Activated CD4-positive, alpha-beta T cell treated with anti-CD3 and anti-CD28 coated beads, Interleukin-10, Interleukin-2, amounts not matched to agents 100 ng/mL and 50 ng/mL, durations not matched to agents 16 hours and 8 hours (primary cell): ENCODE measurements at regions not wholly inside any gene's neighbourhood (a gene's known extent, or its start where the extent isn't known, plus 50 kb on each side); places are given as distances from the start of the nearest gene placed in this dataset.
"Not testable (repeated sequence)": the region's sequence is repeated elsewhere in the genome, so short reads cannot be mapped to it uniquely, and the experiment has no call there.

ENCODE experiments used
- DNase-seq: peaks from one replicate; pipeline ENCODE4 v3.0.0-alpha.2; 2020

DNA sequence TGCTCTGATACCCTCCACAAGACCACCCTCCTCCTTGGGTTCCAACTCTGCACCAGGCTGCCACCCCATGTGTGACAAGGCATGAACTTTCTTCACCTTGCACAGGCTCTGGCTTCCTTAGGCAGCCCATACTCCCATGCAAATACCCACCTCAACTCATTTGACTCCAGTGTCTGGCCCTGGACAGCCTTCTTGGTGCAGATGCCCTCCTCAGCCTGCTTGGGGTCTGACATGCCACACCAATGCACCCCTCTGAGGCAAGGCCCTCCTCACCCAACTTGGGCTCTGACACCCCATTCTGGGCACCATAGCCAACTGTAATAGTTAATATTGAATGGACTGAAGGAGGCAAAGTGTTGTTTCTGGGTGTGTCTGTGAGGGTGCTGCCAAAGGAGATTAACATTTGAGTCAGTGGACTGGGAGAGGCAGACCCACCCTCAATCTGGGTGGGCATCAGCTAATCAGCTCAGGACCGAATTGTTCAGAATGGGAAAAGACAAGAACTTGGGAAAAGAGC is 115.0 kb upstream of the EPB41L4A start:
- no peak for DNase-seq

DNA sequence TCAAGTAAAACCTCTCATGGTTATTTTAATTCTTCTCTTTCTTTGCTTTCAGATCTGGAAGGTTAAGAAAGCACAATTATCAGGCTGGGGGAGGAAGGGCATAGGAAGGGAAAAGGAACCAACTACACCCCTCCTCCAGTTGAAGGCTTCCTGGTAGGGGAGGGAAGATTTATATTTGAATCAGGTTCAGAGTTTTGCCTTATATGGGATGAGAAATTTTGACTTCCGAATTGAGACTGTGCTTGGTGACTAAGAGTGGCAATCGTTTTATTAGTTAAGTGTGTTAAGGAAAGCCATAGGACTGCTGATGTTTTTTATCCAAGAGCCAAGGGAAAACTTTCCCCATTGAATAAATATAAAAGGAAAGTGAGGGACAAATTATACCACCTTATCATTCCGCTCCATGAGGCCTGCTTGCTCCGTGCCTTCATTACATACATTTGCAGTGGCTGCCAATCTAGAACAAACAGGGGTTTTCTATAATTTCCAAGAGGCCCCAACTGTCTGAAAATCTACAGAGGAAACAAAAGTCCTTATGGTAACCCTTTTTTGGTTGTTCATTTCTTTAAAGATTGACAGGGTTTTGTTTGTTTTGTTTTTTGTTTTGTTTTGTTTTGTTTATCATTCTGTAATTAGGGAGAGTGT is 115.7 kb upstream of the EPB41L4A start:
- DNase-seq: no peak

DNA sequence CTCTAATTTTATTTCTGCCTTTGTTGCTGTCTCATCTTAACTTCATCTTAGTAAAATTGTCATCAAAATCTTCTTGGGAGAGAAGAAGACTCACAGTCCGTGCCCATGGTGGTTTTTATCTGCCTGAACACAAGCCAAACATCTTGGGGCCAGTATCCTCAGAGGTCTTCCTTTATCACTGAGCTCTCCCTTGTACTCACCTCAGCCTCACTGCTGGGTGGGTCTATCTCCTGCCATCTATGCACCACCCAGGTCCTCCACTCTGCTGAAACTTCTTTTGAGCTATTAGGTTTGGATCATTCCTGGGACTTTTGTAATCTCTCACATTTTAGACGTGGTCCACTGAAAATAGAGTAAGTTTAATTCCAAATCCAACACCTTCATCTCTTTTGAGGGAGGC is 116.3 kb upstream of the EPB41L4A start:
- no peak for DNase-seq

DNA sequence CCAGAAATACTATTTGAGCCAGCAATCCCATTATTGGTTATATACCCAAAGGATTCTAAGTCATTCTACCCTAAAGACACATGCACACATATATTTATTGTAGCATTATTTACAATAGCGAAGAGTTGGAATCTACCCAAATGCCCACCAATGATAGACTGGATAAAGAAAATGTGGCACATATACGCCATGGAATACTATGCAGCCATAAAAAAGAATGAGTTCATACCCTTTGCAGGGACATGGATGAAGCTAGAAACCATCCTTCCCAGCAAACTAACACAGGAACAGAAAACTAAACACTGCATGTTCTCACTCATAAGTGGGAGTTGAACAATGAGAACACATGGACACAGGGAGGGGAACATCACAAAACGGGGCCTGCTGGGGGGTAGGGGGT is 125.5 kb upstream of the EPB41L4A start:
- not testable (repeated sequence) for DNase-seq

DNA sequence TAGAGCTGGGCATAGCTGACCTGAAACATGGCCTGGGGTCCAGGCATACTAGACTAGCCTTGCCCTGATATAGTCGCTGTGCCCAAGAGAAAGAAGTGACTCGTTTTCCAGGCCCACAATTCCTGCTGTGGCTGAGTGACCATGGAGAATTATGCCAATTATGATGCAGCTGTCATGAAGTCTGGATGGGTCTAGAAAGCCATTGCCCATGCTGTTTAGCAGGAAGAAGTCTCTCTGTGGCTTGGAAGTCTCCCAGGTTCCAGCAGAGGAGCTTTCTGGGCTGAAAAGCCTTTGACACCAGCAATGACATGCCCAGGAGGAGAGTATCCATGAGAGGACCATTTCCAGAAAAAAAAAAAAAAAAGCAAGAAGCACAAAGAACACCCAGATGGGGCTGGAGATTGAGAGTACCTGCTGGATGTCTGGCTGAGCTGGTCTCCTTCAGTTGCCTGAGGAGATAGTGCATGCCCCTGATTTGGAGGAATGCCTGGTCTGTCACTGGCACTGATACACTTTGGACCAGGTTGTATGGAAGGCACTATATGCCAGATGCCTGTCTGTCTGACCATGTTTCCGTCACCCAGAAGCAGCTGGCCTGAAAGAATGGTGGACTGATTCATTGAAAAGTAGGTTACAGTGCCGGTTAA is 128.0 kb upstream of the EPB41L4A start:
- no peak for DNase-seq

DNA sequence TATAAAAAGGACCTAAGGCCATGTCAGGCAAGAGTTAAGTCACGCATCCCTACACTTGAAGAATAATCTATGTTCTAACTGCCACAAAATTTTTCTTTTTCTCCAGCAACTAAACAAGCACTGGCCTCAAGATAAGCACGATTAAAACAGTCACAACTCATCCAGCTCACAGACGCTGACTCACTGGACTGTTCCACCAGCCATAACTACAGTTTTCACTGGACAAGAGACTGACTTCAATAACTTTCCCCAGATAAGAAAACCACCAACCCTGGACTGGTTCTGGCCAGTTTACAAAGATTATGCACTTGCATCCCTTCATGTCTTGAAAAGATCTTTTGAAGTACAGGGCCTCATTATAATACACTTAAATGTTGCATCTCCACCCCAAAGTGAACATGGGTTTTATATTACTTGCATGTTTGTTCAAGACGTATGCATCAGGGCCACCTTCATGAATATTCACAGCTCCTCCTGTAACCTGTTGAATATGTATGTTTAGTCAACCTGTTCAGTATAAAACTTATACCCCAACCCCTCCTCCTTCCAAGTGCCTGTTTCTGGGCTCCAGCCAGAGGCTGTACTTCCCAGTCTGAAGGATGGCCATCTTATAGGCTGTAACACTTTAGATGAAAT is 129.3 kb upstream of the EPB41L4A start:
- peak; percentile 17 for DNase-seq

DNA sequence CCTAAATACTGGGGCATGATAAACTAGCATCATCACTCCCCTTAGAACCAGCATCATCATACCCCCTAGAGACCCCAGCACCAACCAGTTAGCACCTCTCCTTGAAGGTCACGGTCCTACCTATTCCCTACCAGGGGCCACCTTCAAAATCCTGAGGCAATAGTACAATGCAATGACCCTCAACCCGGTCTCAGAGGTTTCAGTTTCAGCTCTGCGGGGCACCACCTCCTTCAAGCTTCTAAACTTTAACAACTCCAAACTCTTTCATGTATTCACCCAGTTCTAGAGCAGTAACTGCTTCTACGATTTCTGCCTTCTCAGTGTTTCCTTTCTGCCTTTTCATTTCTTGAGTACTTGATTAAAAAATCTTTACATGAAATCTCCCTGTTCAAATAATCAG is 130.1 kb upstream of the EPB41L4A start:
- no peak for DNase-seq

DNA sequence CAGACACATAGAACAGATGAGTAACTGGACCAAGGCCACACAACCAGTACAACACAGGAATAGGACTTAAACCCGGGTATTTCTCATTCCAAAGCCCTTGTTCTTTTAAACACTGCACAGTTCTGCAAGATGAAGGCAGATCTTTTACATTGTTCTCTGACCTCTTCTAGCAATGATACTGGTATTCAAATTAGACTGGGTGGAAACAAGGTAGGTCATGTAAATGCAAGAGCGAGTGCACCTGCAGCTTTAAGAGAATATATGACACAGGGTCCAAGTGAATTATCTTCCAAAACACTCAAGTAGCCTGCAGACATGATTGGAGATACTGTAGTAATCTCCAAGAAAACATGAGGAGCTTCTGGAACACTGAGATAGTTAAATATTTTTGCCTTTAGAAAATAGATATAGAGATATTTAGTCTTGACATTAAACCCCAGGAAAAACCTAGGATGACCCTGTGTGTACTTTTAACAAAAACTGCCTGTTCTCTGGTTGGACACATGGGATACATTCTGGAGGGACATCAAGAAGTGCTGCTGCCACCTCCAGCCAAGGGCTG is 130.6 kb upstream of the EPB41L4A start:
- no peak for DNase-seq

DNA sequence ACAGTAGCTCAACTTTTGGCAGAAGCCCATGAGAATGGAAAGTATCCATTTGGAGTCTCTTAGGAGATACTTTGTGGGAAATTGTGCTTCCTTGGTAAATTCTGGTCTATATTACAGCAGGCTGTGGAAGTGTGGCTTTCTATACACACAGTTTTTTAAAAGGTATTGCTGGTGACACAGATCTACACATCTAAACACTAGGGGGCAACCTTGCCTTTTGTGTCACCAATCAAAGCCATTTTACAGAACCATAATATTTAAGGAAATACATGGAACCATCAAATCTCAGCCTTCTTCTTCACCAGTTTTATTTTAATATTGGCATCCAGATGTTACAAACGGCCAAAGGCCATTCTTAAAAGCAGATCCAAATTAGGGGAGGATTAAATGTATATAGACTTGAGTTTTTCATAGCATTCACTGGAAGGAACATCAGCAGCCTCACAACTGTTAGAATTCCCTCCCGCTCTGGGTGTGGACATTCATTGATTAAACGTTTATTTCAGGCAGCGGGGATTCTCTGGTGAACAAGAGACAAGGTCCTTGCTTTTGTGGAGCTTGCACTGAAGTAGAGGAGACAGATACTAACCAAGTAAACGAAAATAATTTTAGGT is 132.4 kb upstream of the EPB41L4A start:
- DNase-seq: peak; percentile 59

DNA sequence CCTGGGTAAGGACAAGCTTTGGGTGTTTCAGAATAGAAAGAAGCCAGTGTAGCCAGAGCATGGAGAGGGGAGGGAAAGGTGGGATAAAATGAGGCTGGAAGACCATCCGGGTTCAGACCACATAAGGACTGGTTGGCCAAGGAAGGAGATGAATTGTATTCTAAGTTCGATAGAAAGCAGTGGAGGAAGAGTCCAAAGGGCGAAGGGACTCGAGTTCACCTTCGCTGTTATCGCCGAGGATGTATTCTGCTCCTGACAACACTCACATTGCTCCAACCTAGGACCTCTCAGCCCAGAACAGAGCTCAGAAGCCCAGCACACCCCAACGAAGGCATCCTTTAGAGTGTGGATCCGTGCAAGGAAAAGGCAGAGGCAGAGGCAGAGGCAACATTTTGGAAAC is 133.1 kb upstream of the EPB41L4A start:
- DNase-seq: no peak

DNA sequence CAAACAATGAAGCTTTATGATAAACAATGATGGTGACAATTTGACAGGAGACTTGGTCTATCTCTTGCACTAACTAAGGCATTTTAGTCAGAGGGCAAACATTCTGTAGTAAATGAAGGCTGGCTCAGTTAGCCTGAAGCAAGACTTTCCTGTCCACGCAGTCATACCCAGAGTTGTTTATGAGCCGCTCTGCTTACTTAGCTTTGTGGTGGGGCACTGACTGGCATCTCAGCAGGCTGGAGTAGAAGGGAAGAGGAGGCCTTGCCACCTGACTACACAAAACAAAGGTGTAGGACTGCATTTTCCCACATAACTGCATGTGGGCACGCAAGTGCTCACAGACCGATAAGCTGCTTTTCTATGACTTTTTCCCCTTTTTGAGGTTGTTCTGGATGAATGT is 133.7 kb upstream of the EPB41L4A start:
- peak; percentile 11 for DNase-seq

DNA sequence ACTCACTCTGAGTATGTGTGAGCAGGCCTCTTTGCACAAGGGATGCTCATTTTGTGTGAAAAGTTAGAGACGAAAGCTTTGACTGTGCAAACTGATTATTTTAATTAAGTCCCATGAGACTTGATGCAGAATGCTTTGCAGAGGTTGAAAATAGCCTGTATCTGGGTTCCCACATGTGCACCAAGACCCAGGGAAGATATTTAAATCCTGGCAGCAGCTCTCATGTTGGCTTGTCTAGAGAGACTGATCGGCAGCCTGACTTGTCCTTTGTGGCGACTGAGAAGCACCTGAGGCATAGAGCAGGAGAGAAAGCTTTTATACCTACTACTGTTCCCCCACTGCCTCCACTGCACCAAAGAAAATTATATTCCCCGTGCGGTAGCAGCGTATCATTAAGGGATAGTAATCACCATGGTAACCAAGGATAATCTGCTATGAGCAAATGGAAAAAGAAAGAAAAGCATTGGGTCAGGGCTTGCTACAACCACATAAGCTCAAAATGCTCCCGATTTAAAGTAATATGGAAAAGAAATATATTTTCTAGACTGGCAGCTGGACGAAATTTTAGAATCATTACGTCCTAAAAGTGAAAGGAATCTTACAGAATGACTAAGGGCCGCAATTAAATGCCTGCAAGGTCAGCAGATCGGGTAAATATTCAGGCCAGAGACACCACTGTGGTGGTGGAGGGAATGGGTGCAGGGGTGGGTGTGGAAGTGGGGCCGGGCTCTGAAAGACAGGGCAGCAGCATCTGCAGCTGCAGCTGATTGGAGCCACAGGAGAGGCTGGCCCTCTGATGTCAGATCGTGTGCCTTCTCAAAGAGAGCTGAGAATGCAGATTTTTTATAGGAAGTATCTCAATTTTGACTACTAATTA is 135.3 kb upstream of the EPB41L4A start:
- DNase-seq: no peak

DNA sequence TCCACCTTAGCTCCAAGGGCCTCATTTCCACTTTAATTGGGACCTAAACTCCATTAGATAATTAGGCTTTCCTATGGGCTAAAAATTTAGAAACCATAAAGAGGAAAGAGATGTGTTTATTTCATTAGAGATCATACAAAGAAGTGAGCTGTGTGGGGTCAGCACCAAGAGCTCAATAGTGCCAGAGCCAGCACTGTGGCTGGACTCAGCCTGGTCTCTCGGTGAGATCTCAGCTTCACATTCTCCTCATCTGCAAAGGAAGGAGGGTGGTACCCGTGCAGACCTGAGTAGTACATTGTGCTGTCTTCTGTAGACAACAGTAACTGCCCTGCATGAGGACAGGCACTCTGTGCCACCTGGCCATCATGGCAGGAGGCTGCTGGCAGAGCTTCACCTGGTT is 136.1 kb upstream of the EPB41L4A start:
- DNase-seq: no peak

DNA sequence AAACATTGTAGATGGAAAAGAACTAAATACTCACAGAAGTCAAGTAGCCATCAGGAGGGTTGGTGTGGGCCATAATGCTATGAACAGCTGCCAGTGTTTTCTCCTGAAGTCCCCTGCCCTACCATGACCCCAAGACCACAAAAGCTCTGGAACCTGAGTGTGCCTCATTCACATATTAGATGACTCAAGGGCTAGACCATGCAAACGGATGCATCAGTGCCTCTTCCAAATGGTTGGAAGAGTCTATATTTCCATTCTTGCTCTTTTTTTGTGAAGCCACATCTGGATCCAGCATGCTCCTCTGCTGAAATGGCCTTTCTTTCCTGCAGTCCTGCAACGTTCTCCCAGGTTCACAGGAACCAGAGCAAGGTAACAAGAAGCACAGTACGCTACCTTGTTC is 136.6 kb upstream of the EPB41L4A start:
- no peak for DNase-seq

DNA sequence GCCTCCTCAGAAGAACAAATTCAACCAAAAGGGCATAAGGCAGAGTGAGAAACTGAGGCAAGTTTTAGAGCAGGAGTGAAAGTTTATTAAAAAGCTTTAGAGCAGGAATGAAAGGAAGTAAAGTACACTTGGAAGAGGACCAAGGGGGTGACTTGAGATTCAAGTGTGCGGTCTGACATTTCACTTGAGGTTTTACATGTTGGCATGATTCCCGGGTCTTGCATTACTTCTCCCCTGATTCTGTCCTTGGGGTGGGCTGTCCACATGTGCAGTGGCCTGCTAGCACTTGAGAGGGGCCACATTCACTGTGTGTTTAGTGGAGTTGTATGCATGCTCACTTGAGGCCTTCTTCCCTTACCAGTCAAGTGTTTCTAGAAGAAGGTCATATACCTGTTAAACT is 140.4 kb upstream of the EPB41L4A start:
- DNase-seq: not testable (repeated sequence)

DNA sequence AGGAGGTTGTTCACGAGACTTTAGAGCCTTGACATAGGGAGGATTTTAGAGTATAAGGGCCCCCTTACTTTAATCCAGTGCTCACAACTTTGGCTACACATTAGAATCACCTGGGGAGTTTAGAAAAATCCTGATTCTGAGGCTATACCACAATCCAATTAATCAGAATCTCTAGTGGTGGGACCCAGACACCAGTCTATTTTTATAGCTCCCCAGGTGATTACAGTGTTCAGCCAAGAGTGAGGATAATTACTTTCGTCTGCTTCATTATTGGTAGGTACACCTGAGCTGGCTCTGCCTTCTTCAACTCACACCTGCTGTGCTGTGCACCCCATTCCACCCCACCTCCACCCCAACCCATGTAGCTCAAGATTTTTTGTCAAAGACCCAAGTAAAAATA is 141.3 kb upstream of the EPB41L4A start:
- DNase-seq: no peak

DNA sequence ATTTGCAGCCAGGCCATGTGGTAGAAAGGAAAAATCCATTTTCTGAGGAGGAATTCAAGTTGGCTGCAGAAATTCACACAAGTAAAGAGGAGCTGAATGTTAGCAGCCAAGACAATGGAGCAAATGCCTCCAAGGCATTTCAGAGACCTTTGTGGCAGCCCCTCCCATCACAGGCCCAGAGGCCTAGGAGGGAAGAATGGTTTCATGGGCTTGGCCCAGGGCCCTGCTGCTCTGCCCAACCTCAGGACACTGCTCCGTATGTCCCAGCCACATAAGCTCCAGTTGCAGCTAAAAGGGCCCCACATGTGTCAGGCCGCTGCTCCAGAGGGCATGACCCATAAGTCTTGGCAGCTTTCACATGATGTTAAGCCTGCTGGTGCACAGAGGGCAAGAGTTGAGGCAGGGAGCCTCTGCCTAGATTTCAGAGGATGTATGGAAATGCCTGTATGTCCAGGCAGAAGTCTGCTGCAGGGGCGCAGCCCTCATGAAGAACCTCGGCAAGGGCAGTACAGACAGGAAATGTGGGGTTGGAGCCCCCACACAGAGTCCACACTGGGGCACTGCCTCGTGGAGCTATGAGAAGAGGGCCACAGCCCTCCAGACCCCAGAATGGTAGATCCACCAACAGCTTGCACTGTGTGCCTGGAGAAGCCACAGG is 144.2 kb upstream of the EPB41L4A start:
- DNase-seq: no peak

DNA sequence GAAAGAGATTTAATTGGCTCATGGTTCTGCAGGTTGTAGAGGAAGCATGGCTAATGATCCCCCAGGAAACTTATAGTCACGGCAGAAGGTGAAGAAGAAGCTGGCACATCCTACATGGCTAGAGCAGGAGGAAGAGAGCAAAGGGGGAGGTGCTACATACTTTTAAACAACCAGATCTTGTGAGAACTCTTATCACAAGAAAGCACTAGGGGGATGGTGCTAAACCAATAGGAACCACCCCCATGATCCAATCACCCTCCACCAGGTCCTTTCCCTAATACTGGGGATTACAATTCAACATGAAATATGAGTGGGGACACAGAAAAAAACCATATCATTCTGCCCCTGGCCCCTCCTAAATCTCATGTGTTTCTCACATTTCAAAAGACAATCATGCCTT is 147.2 kb upstream of the EPB41L4A start:
- DNase-seq: no peak

DNA sequence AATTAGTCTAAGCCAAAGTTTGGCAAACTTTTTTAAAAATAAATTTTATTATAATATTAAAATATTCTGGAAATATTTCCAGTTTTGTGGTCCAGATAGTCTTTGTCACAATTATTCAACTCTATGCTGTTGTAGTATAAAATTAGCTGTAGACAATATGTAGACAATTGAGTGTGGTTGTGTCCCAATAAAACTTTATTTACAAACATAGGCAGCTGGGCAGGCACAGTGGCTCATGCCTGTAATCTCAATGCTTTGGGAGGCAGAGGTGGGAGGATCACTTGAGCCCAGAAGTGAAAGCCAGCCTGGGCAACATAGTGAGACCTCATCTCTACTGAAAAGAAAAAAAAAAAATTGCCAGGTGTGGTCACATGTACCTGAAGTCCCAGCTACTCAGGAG is 150.5 kb upstream of the EPB41L4A start:
- DNase-seq: no peak

DNA sequence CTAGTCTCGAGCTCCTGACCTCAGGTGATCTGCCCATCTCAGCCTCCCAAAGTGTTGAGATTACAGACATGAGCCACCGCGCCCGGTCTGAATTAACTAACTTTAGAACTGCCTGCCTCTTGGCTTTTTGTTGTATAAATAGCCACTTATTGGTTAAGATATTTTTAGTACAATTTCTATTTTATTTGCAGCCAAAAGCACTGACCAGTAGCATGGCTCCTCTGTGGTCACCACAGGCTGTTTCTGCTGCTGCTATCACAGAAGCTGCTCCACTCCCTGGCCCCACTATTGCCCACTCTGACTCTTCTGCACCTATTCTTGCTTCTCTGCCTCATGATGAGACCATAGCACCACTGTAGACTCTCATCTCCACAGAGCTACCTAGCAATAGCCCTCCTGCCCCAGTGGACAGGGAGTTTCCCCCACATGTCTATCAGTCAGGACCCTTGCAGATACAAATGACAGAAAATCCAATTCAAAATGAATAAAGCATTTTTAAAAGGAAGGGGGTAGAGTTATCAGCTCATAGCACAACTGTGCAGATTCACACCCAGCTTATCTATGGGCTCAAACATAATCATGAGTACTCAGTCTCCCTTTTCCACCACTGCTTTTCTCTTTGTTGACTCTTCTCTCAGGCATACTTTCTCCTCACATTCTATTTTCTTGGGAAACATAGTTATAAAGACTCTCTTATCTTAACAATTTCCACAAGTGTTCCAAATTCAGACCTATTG is 151.8 kb upstream of the EPB41L4A start:
- no peak for DNase-seq

DNA sequence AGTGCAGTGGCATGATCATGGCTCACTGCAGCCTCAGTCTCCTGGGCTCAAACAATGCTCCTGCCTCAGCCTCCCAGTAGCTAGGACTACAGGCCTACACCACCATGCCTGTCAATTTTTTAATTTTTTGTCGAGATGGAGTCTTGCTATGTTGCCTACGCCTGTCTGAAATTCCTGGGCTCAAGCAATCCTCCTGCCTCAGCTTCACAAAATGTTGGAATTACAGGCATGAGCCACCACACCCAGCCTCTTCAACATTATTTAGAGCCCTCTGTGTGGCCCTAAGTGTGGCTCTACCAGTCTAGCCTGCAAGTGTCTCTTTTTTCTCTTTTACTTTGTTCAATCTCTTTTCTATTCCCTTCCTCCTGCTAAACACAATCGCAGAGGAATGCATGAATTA is 154.4 kb upstream of the EPB41L4A start:
- DNase-seq: no peak
